Aorta (tissue), 5 donors: ENCODE measurements at regions not wholly inside any gene's neighbourhood (a gene's known extent, or its start where the extent isn't known, plus 50 kb on each side); places are given as distances from the start of the nearest gene placed in this dataset.
"Not testable (repeated sequence)": the region's sequence is repeated elsewhere in the genome, so short reads cannot be mapped to it uniquely, and the experiment has no call there.

ENCODE experiments used
- ATAC-seq: fragments of 200-7000 bp; cut with Tn5 transposase; one replicate; pipeline ENCODE4 v1.9.1; 2022; ENCODE audit warnings: moderate library complexity; ENCODE audit not compliant: low FRiP score
- DNase-seq, 2 donors: peaks; one replicate each; pipeline ENCODE4 v3.0.0-alpha.2; 2020
- H3K27ac ChIP-seq, 2 donors: one replicate each; pipeline ENCODE4 v1.5.1; 2013; ENCODE audit warnings: low read length in 2 of 2, mild to moderate bottlenecking in 2 of 2, moderate library complexity in 2 of 2, control low read depth in 1 of 2, inconsistent platforms in 1 of 2, low read depth in 1 of 2
- H3K27me3 ChIP-seq, 2 donors: one replicate each; pipeline ENCODE4 v1.6.1; 2013; ENCODE audit warnings: control low read depth in 1 of 2, low read length in 1 of 2, mild to moderate bottlenecking in 1 of 2, moderate library complexity in 1 of 2; ENCODE audit not compliant: insufficient read depth in 2 of 2, control insufficient read depth in 1 of 2
- H3K36me3 ChIP-seq, 2 donors: one replicate each; pipeline ENCODE4 v1.6.1; 2013; ENCODE audit warnings: control low read depth in 1 of 2, low read length in 1 of 2, mild to moderate bottlenecking in 1 of 2; ENCODE audit not compliant: insufficient read depth in 2 of 2, control insufficient read depth in 1 of 2
- H3K4me1 ChIP-seq, 2 donors: one replicate each; pipeline ENCODE4 v1.6.1; 2013; ENCODE audit warnings: low read length in 2 of 2, control low read depth in 1 of 2, mild to moderate bottlenecking in 1 of 2, moderate library complexity in 1 of 2; ENCODE audit not compliant: insufficient read depth in 2 of 2, control insufficient read depth in 1 of 2
- H3K4me3 ChIP-seq, 2 donors: one replicate each; pipeline ENCODE4 v1.5.1; 2013; ENCODE audit warnings: low read length in 2 of 2, control low read depth in 1 of 2, mild to moderate bottlenecking in 1 of 2
- H3K9me3 ChIP-seq: one replicate; pipeline ENCODE4 v1.6.1; 2013; ENCODE audit warnings: mild to moderate bottlenecking, low read length; ENCODE audit not compliant: control insufficient read depth
- WGBS, 2 donors: extraction: QIAGEN DNeasy Blood & Tissue Kit; methylation state at CpG; one replicate each; pipeline ENCODE4 v1.1.7; 2013; 5-methylcytosine and 5-hydroxymethylcytosine counted together
- intact Hi-C, 2 donors: fragments of 100-400 bp; cut with DNase I; formaldehyde crosslinking; loops; one replicate each; pipeline versions ENCODE4 v1.14.2 to v1.15.0; 2022
- donor health status: healthy with polysubstance abuse.
- donor health status: Bipolar disorder and iron deficiency.
- donor health status: DM: no; HTN: no; CAD: no.
- donor health status: DM: no; HTN: no; CAD: no.
- donor health status: DM: yes; HTN: yes; CAD: no.

- Histone ChIP-seq H3K4me3 (no peak overlapping the region), H3K4me1 (no peaks in the 10 kb centered on the region), H3K36me3 (no peaks in the 10 kb centered on the region), H3K27me3 (no peaks in the 10 kb centered on the region), H3K27ac (no peak overlapping the region), H3K9me3 (no peaks in the 10 kb centered on the region)
- DNase-seq (no peak), ATAC-seq (no peak)
- intact Hi-C loops = no loop called here
- WGBS, 2 donors = 51 to 55% methylated on average over 2 of the region's 2 CpGs
Observed at GRCh38 chr9:7489036-7489435, 310.5 kb downstream of the DMAC1 start.

- ATAC-seq, intact Hi-C loops, H3K27me3 ChIP-seq, DNase-seq, H3K4me3 ChIP-seq, H3K9me3 ChIP-seq, H3K36me3 ChIP-seq, H3K27ac ChIP-seq, H3K4me1 ChIP-seq: not testable (repeated sequence)
- WGBS, 2 donors = 41 to 61% methylated on average over 1 of the region's 1 CpG
Observed at GRCh38 chr9:7484014-7484413, 315.6 kb downstream of the DMAC1 start.

- Histone ChIP-seq H3K27me3 (peaks cover 0 to 1% of the 10 kb centered on the region in 2 donors), H3K36me3 (no peaks in the 10 kb centered on the region), H3K9me3 (no peaks in the 10 kb centered on the region), H3K4me3 (no peak overlapping the region), H3K27ac (no peak overlapping the region), H3K4me1 (no peaks in the 10 kb centered on the region)
- ATAC-seq (peak; percentile 26), DNase-seq (no peak)
- intact Hi-C loops = no loop called here
Observed at GRCh38 chr9:7481570-7481969, 318.0 kb downstream of the DMAC1 start.

GRCh38 chr9:7479300-7479699 is 320.3 kb downstream of the DMAC1 start:
- no peaks in the 10 kb centered on the region for H3K9me3 ChIP-seq
- intact Hi-C loops = no loop called here
- no peak for DNase-seq
- no peak for ATAC-seq
- H3K4me1 ChIP-seq = no peaks in the 10 kb centered on the region
- no peak overlapping the region for H3K4me3 ChIP-seq
- H3K36me3 ChIP-seq = no peaks in the 10 kb centered on the region
- WGBS, 2 donors = 66 to 86% methylated on average over 4 of the region's 4 CpGs
- H3K27me3 ChIP-seq = peaks cover 0 to 1% of the 10 kb centered on the region in 2 donors
- no peak overlapping the region for H3K27ac ChIP-seq

GRCh38 chr9:7478646-7479045 is 320.9 kb downstream of the DMAC1 start:
- Histone ChIP-seq H3K4me3 (no peak overlapping the region), H3K27ac (no peak overlapping the region), H3K9me3 (no peaks in the 10 kb centered on the region), H3K4me1 (no peaks in the 10 kb centered on the region), H3K36me3 (no peaks in the 10 kb centered on the region), H3K27me3 (peaks cover 0 to 1% of the 10 kb centered on the region in 2 donors)
- ATAC-seq (no peak), DNase-seq (no peak)
- 90 to 93% methylated on average over 2 of the region's 2 CpGs for WGBS, 2 donors
- intact Hi-C loops = no loop called here

- 88 to 91% methylated on average over 2 of the region's 2 CpGs for WGBS, 2 donors
Observed at GRCh38 chr9:7467186-7467585, 332.4 kb downstream of the DMAC1 start.

GRCh38 chr9:7461791-7462190 is 337.8 kb downstream of the DMAC1 start:
- Histone ChIP-seq H3K27ac (no peak overlapping the region), H3K4me3 (no peak overlapping the region), H3K4me1 (no peaks in the 10 kb centered on the region), H3K9me3 (no peaks in the 10 kb centered on the region), H3K27me3 (no peaks in the 10 kb centered on the region), H3K36me3 (no peaks in the 10 kb centered on the region)
- no peak for DNase-seq
- intact Hi-C loops = no loop called here
- WGBS, 2 donors = 94 to 95% methylated on average over 4 of the region's 4 CpGs
- no peak for ATAC-seq

More at GRCh38 chr9:7467186-7467585, 332.4 kb downstream of the DMAC1 start:
- Histone ChIP-seq H3K4me1 (peaks cover 0 to 3% of the 10 kb centered on the region in 2 donors), H3K9me3 (no peaks in the 10 kb centered on the region), H3K36me3 (no peaks in the 10 kb centered on the region), H3K4me3 (no peak overlapping the region), H3K27me3 (no peaks in the 10 kb centered on the region), H3K27ac (no peak overlapping the region)
- DNase-seq (no peak), ATAC-seq (no peak)
- intact Hi-C loops = no loop called here

GRCh38 chr9:7456793-7457530 is 342.6 kb downstream of the DMAC1 start:
- intact Hi-C loops = no loop called here
- H3K27ac ChIP-seq = no peak overlapping the region
- H3K4me1 ChIP-seq = no peaks in the 10 kb centered on the region
- WGBS, 2 donors = 83 to 91% methylated on average over 1 of the region's 1 CpG
- H3K4me3 ChIP-seq = no peak overlapping the region
- ATAC-seq (no peak), DNase-seq (no peak)
- no peaks in the 10 kb centered on the region for H3K27me3 ChIP-seq
- H3K9me3 ChIP-seq = no peaks in the 10 kb centered on the region
- H3K36me3 ChIP-seq = no peaks in the 10 kb centered on the region

- 11 to 18% methylated on average over 2 of the region's 2 CpGs for WGBS, 2 donors
- no peak for ATAC-seq
- no peaks in the 10 kb centered on the region for H3K36me3 ChIP-seq
- no peaks in the 10 kb centered on the region for H3K27me3 ChIP-seq
- no peaks in the 10 kb centered on the region for H3K9me3 ChIP-seq
- intact Hi-C loops = no loop called here
- no peak overlapping the region for H3K27ac ChIP-seq
- DNase-seq = no peak
- H3K4me1 ChIP-seq = no peaks in the 10 kb centered on the region
- no peak overlapping the region for H3K4me3 ChIP-seq
Observed at GRCh38 chr9:7456377-7456776, 343.2 kb downstream of the DMAC1 start.
